ENCODE measurements at regions not wholly inside any gene's neighbourhood (a gene's known extent, or its start where the extent isn't known, plus 50 kb on each side); places are given as distances from the start of the nearest gene placed in this dataset.

DNA sequence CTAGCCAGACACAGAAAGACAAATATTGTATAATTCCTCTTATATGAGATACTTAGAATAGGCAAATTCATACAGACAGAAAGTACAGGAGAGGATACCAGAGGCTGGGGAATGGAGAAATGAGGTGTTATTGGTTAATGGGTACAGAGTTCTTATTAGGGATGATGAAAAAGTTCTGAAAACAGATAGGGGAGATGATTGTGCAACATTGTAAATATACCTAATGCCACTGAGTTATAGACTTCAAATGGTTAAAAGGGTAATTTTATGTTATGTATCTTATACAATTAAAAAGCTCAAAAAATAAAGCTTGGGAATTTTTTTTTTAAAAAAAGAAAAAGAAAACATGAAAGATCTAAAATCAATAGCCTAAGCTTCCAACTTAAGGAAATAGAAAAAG, 98.8 kb upstream of the TECRL start:
- no peak overlapping the region for H3K4me3 ChIP-seq
- TF ChIP-seq, protein P1, sequence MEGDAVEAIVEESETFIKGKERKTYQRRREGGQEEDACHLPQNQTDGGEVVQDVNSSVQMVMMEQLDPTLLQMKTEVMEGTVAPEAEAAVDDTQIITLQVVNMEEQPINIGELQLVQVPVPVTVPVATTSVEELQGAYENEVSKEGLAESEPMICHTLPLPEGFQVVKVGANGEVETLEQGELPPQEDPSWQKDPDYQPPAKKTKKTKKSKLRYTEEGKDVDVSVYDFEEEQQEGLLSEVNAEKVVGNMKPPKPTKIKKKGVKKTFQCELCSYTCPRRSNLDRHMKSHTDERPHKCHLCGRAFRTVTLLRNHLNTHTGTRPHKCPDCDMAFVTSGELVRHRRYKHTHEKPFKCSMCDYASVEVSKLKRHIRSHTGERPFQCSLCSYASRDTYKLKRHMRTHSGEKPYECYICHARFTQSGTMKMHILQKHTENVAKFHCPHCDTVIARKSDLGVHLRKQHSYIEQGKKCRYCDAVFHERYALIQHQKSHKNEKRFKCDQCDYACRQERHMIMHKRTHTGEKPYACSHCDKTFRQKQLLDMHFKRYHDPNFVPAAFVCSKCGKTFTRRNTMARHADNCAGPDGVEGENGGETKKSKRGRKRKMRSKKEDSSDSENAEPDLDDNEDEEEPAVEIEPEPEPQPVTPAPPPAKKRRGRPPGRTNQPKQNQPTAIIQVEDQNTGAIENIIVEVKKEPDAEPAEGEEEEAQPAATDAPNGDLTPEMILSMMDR (IDR thresholded peaks at IDR 0.05) = no peak
- no peak for DNase-seq (ENCODE audit: low spot score)
- H3K27ac ChIP-seq = no peak overlapping the region

- TF ChIP-seq, protein P1 (IDR thresholded peaks at IDR 0.05) = no peak
- no peak overlapping the region for H3K4me3 ChIP-seq
- no peak for DNase-seq (ENCODE audit: low spot score)
- no peak overlapping the region for H3K27ac ChIP-seq
Measured at GRCh38 chr4:64503945-64504675, 94.9 kb upstream of the TECRL start.

GRCh38 chr4:64503416-64503815, 94.2 kb upstream of the TECRL start:
- TF ChIP-seq, protein P1 (IDR thresholded peaks at IDR 0.05) = no peak
- no peak overlapping the region for H3K4me3 ChIP-seq
- no peak for DNase-seq (ENCODE audit: low spot score)
- H3K27ac ChIP-seq = no peak overlapping the region

DNA sequence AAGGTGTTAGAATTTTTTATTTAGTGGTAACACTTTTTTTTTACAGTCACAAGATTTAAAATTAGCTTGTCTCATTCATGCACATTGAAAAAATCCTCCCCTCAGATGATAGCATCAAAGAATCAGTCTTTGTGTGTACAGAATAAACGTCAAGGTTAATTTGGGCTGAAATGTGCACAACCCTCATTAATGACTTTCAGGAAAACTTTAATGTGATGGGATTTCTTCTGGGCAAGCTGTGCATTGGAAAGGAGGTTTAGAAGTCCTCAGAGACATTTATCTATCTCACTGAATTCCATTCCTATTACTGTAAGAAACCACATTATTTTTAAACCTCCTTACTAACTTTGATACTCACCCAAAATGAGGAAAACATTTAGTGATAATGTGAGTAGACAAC, 88.2 kb upstream of the TECRL start:
- Histone ChIP-seq H3K27ac (no peak overlapping the region), H3K4me3 (no peak overlapping the region)
- no peak for DNase-seq (ENCODE audit: low spot score)
- TF ChIP-seq, protein P1 (IDR thresholded peaks at IDR 0.05) = no peak

GRCh38 chr4:64495946-64496345, 86.7 kb upstream of the TECRL start:
- no peak overlapping the region for H3K4me3 ChIP-seq
- H3K27ac ChIP-seq = no peak overlapping the region
- no peak for DNase-seq (ENCODE audit: low spot score)
- TF ChIP-seq, protein P1 (IDR thresholded peaks at IDR 0.05) = no peak

DNA sequence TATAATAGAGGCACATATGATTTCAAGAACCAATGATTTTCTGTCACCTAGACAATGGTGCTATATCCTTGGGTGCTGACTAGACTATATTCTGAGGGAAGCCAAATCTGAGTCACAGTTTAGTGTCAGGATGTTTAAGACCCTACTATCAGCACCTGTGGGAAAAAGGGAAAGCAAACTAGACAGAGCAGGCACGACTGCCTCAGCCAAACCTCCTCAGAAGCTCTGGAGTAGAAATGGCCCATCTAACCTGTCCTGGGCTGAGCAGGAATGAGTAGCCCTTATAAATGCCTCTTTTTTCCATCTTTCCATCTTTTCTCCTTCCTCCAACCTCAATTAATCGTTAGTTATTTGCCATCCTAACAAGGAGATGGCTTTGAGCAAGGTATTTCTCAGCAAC, 80.4 kb upstream of the TECRL start:
- TF ChIP-seq, protein P1 (IDR thresholded peaks at IDR 0.05) = no peak
- H3K4me3 ChIP-seq = no peak overlapping the region
- no peak for DNase-seq (ENCODE audit: low spot score)
- no peak overlapping the region for H3K27ac ChIP-seq

- H3K27ac ChIP-seq = no peak overlapping the region
- no peak for DNase-seq (ENCODE audit: low spot score)
- TF ChIP-seq, protein P1 (IDR thresholded peaks at IDR 0.05) = no peak
Measured at GRCh38 chr4:64479338-64479737, 70.1 kb upstream of the TECRL start.

More at GRCh38 chr4:64479338-64479737, 70.1 kb upstream of the TECRL start:
- no peak overlapping the region for H3K4me3 ChIP-seq

All from coronary artery (tissue), 2 donors.